Thyroid gland (tissue), 4 donors: ENCODE measurements at regions not wholly inside any gene's neighbourhood (a gene's known extent, or its start where the extent isn't known, plus 50 kb on each side); places are given as distances from the start of the nearest gene placed in this dataset.

Source experiments
- DNase-seq, 2 donors: peaks; one replicate each; pipeline ENCODE4 v3.0.0-alpha.2; 2019
- H3K27ac ChIP-seq, 3 donors: fragments of 200-600 bp; sonication (generic); 1 replicate in 2 of 3; 2 replicates in 1 of 3; pipeline ENCODE4 v1.5.1; 2016 to 2019; ENCODE audit warnings: mild to moderate bottlenecking in 1 of 3, moderate library complexity in 1 of 3
- H3K27me3 ChIP-seq: fragments of 200-600 bp; sonication (generic); one replicate; pipeline ENCODE4 v1.5.1; 2019
- H3K36me3 ChIP-seq, 2 donors: fragments of 200-600 bp; sonication (generic); one replicate each; pipeline ENCODE4 v1.5.1; 2016 to 2019
- H3K4me1 ChIP-seq, 2 donors: fragments of 200-600 bp; sonication (generic); one replicate each; pipeline ENCODE4 v1.5.1; 2017 to 2019
- H3K4me3 ChIP-seq, 3 donors: fragments of 200-600 bp; sonication (generic); replicated peaks in 1 of 3; 1 replicate in 2 of 3; 2 replicates in 1 of 3; pipeline ENCODE4 v1.5.1; 2016; ENCODE audit warnings: mild to moderate bottlenecking in 1 of 3
- H3K9me3 ChIP-seq: fragments of 200-600 bp; sonication (generic); one replicate; pipeline ENCODE4 v1.5.1; 2017
- CTCF ChIP-seq, 6 experiments: fragments of 200-600 bp in 3 of 6; fragments of 450-650 bp in 3 of 6; sonication (generic) in 3 of 6; IDR thresholded peaks; one replicate each; pipeline ENCODE4 v1.5.1; 2016 to 2019; ENCODE audit warnings: antibody characterized with exemption in 6 of 6, mild to moderate bottlenecking in 2 of 6, inconsistent platforms in 1 of 6, moderate library complexity in 1 of 6
- POLR2A ChIP-seq, 2 donors: fragments of 450-650 bp; IDR thresholded peaks; one replicate each; pipeline ENCODE4 v1.6.1; 2017; ENCODE audit warnings: antibody characterized with exemption in 2 of 2, mild to moderate bottlenecking in 2 of 2, moderate library complexity in 1 of 2
- WGBS, 2 donors: methylation state at CpG; one replicate each; pipeline ENCODE4 v1.1.5; 2017; 5-methylcytosine and 5-hydroxymethylcytosine counted together
- intact Hi-C: fragments of 100-400 bp; cut with DNase I; formaldehyde crosslinking; loops from one replicate; pipeline ENCODE4 v1.15.1; 2023

GRCh38 chr11:42249956-42250355 lies 790.5 kb upstream of the LRRC4C start:
- Histone ChIP-seq H3K27me3 (no peaks in the 10 kb centered on the region), H3K9me3 (no peaks in the 10 kb centered on the region), H3K36me3 (no peaks in the 10 kb centered on the region), H3K4me1 (no peaks in the 10 kb centered on the region), H3K27ac (no peak overlapping the region), H3K4me3 (no peak overlapping the region)
- DNase-seq = no peak
- intact Hi-C loops = no loop called here
- no peak for TF ChIP-seq POLR2A (IDR thresholded peaks at IDR 0.05)
- TF ChIP-seq CTCF (IDR thresholded peaks at IDR 0.05) = no peak
- 61 to 75% methylated on average over 2 of the region's 2 CpGs for WGBS, 2 donors

GRCh38 chr11:42251984-42252383 lies 792.5 kb upstream of the LRRC4C start:
- H3K4me3 ChIP-seq = no peak overlapping the region
- H3K9me3 ChIP-seq = no peaks in the 10 kb centered on the region
- no peak overlapping the region for H3K27ac ChIP-seq
- no peak for TF ChIP-seq CTCF (IDR thresholded peaks at IDR 0.05)
- TF ChIP-seq POLR2A (IDR thresholded peaks at IDR 0.05) = no peak
- H3K27me3 ChIP-seq = no peaks in the 10 kb centered on the region
- H3K4me1 ChIP-seq = no peaks in the 10 kb centered on the region
- intact Hi-C loops = no loop called here
- 71 to 84% methylated on average over 2 of the region's 2 CpGs for WGBS, 2 donors
- no peak for DNase-seq
- H3K36me3 ChIP-seq = no peaks in the 10 kb centered on the region

GRCh38 chr11:42253156-42253555 lies 793.7 kb upstream of the LRRC4C start:
- no peaks in the 10 kb centered on the region for H3K4me1 ChIP-seq
- no peaks in the 10 kb centered on the region for H3K27me3 ChIP-seq
- TF ChIP-seq POLR2A (IDR thresholded peaks at IDR 0.05) = no peak
- no peak for TF ChIP-seq CTCF (IDR thresholded peaks at IDR 0.05)
- H3K9me3 ChIP-seq = no peaks in the 10 kb centered on the region
- intact Hi-C loops = no loop called here
- H3K36me3 ChIP-seq = no peaks in the 10 kb centered on the region
- H3K4me3 ChIP-seq = no peak overlapping the region
- H3K27ac ChIP-seq = no peak overlapping the region
- whole genome bisulfite sequencing, 2 donors = 71 to 72% methylated on average over 3 of the region's 3 CpGs
- DNase-seq = no peak

- Histone ChIP-seq H3K4me1 (no peaks in the 10 kb centered on the region), H3K27me3 (no peaks in the 10 kb centered on the region), H3K9me3 (no peaks in the 10 kb centered on the region), H3K36me3 (no peaks in the 10 kb centered on the region), H3K4me3 (no peak overlapping the region), H3K27ac (no peak overlapping the region)
- TF ChIP-seq POLR2A (IDR thresholded peaks at IDR 0.05) = no peak
- TF ChIP-seq CTCF (IDR thresholded peaks at IDR 0.05) = no peak
- intact Hi-C loops = no loop called here
- whole genome bisulfite sequencing, 2 donors = 83 to 86% methylated on average over 1 of the region's 1 CpG
- DNase-seq = no peak
Observed at GRCh38 chr11:42255906-42256305, 796.5 kb upstream of the LRRC4C start.

- no peak for DNase-seq
- H3K4me3 ChIP-seq = no peak overlapping the region
- no peak overlapping the region for H3K27ac ChIP-seq
- no peaks in the 10 kb centered on the region for H3K27me3 ChIP-seq
- no peak for TF ChIP-seq POLR2A (IDR thresholded peaks at IDR 0.05)
- TF ChIP-seq CTCF (IDR thresholded peaks at IDR 0.05) = no peak
- 33 to 35% methylated on average over 2 of the region's 2 CpGs for WGBS, 2 donors
- no peaks in the 10 kb centered on the region for H3K4me1 ChIP-seq
- no peaks in the 10 kb centered on the region for H3K9me3 ChIP-seq
- intact Hi-C loops = no loop called here
- H3K36me3 ChIP-seq = no peaks in the 10 kb centered on the region
Observed at GRCh38 chr11:42257534-42257933, 798.1 kb upstream of the LRRC4C start.
